ENCODE measurements at regions not wholly inside any gene's neighbourhood (a gene's known extent, or its start where the extent isn't known, plus 50 kb on each side); places are given as distances from the start of the nearest gene placed in this dataset.

- Histone ChIP-seq H3K27ac (ENCODE audit: low read length) (no peak overlapping the region), H3K79me2 (ENCODE audit: insufficient read depth, low read length) (no peaks in the 10 kb centered on the region), H4K20me1 (ENCODE audit: insufficient read depth, low read length) (no peaks in the 10 kb centered on the region), H2AFZ (ENCODE audit: low read depth, low read length) (no peak overlapping the region), H3K4me2 (ENCODE audit: insufficient read depth, low read length) (no peak overlapping the region), H3K27me3 (ENCODE audit: insufficient read depth, low read length, poor library complexity) (no peaks in the 10 kb centered on the region), H3K4me1 (ENCODE audit: insufficient read depth, low read length) (no peaks in the 10 kb centered on the region), H3K36me3 (ENCODE audit: insufficient read depth, low read length) (no peaks in the 10 kb centered on the region), H3K9ac (ENCODE audit: low read depth, low read length) (no peak overlapping the region), H3K9me3 (ENCODE audit: insufficient read depth, low read length, severe bottlenecking) (no peaks in the 10 kb centered on the region), H3K4me3 (ENCODE audit: low read depth in 1 of 2, low read length in 2 of 2) (no peak overlapping the region)
- TF ChIP-seq CTCF (IDR thresholded peaks at IDR 0.05; ENCODE audit: borderline replicate concordance, extremely low read depth, low read length, poor library complexity, severe bottlenecking) (no peak), EZH2 (IDR thresholded peaks at IDR 0.05; ENCODE audit: borderline replicate concordance, low read depth, low read length, severe bottlenecking) (no peak)
- no peak for DNase-seq
- no peak for ATAC-seq (ENCODE audit: insufficient read depth, low read depth)
These were observed 239.1 kb downstream of the CPS1 start for GRCh38 chr2:210795506-210795905.

DNA sequence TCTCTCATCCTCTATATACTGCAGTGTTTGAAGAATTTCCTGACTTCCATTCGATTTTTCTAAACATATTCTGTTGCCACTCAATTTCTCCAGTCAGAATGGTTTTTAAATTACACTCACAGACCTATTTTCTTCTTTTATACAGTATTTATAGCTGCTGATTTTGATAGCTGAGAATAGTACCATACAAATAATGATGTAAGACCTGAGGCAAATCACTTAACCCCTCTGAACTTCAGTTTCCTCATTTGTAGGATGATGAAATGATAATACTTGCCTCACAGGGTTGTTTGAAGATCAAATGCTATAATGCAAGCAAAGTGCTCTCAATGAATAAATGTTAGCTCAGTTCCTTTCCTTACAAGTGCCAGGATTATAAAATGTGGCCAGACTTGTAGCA is 241.8 kb downstream of the CPS1 start:
- Histone ChIP-seq H3K27me3 (ENCODE audit: insufficient read depth, low read length, poor library complexity) (no peaks in the 10 kb centered on the region), H3K4me3 (ENCODE audit: low read depth in 1 of 2, low read length in 2 of 2) (no peak overlapping the region), H3K79me2 (ENCODE audit: insufficient read depth, low read length) (no peaks in the 10 kb centered on the region), H3K9ac (ENCODE audit: low read depth, low read length) (no peak overlapping the region), H2AFZ (ENCODE audit: low read depth, low read length) (no peak overlapping the region), H3K36me3 (ENCODE audit: insufficient read depth, low read length) (no peaks in the 10 kb centered on the region), H3K9me3 (ENCODE audit: insufficient read depth, low read length, severe bottlenecking) (no peaks in the 10 kb centered on the region), H3K4me2 (ENCODE audit: insufficient read depth, low read length) (no peak overlapping the region), H4K20me1 (ENCODE audit: insufficient read depth, low read length) (no peaks in the 10 kb centered on the region), H3K27ac (ENCODE audit: low read length) (no peak overlapping the region), H3K4me1 (ENCODE audit: insufficient read depth, low read length) (no peaks in the 10 kb centered on the region)
- ATAC-seq (ENCODE audit: insufficient read depth, low read depth) (no peak), DNase-seq (no peak)
- TF ChIP-seq EZH2 (IDR thresholded peaks at IDR 0.05; ENCODE audit: borderline replicate concordance, low read depth, low read length, severe bottlenecking) (no peak), CTCF (IDR thresholded peaks at IDR 0.05; ENCODE audit: borderline replicate concordance, extremely low read depth, low read length, poor library complexity, severe bottlenecking) (no peak)

GRCh38 chr2:210814251-210815025 is 258.0 kb downstream of the CPS1 start:
- H3K9me3 ChIP-seq (ENCODE audit: insufficient read depth, low read length, severe bottlenecking) = no peaks in the 10 kb centered on the region
- H3K79me2 ChIP-seq (ENCODE audit: insufficient read depth, low read length) = no peaks in the 10 kb centered on the region
- TF ChIP-seq EZH2 (IDR thresholded peaks at IDR 0.05; ENCODE audit: borderline replicate concordance, low read depth, low read length, severe bottlenecking) (no peak), CTCF (IDR thresholded peaks at IDR 0.05; ENCODE audit: borderline replicate concordance, extremely low read depth, low read length, poor library complexity, severe bottlenecking) (no peak)
- no peak overlapping the region for H3K4me2 ChIP-seq (ENCODE audit: insufficient read depth, low read length)
- no peak for DNase-seq
- no peak overlapping the region for H3K4me3 ChIP-seq (ENCODE audit: low read depth in 1 of 2, low read length in 2 of 2)
- H3K4me1 ChIP-seq (ENCODE audit: insufficient read depth, low read length) = no peaks in the 10 kb centered on the region
- H3K27me3 ChIP-seq (ENCODE audit: insufficient read depth, low read length, poor library complexity) = no peaks in the 10 kb centered on the region
- H3K27ac ChIP-seq (ENCODE audit: low read length) = no peak overlapping the region
- H3K36me3 ChIP-seq (ENCODE audit: insufficient read depth, low read length) = no peaks in the 10 kb centered on the region
- no peak overlapping the region for H2AFZ ChIP-seq (ENCODE audit: low read depth, low read length)
- no peak for ATAC-seq (ENCODE audit: insufficient read depth, low read depth)
- H3K9ac ChIP-seq (ENCODE audit: low read depth, low read length) = no peak overlapping the region
- no peaks in the 10 kb centered on the region for H4K20me1 ChIP-seq (ENCODE audit: insufficient read depth, low read length)

All from DND-41 (cell line).